ENCODE measurements at regions not wholly inside any gene's neighbourhood (a gene's known extent, or its start where the extent isn't known, plus 50 kb on each side); places are given as distances from the start of the nearest gene placed in this dataset.
"Not testable (repeated sequence)": the region's sequence is repeated elsewhere in the genome, so short reads cannot be mapped to it uniquely, and the experiment has no call there.

DNA sequence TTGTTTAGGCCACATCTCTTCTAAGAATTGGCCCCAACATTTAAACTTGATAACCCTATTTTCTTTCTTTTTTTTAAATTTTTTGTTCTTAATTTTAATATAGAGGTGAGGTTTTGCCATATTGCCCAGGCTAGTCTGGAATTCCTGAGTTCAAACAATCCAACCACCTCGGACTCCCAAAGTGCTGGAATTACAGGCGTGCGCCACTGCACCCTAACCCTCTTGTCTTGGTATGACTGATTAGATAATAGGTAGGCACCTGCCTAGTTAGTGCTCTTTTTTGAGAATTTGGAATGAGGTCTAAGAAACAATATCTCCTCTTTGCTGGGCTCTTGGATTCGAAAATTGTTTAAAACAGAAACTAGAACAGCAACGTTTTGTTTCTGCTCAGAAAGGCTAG lies 116.4 kb upstream of the GOLGA6L6 start:
- no peak for TF ChIP-seq CTCF (IDR thresholded peaks at IDR 0.05)
- Mint-ChIP-seq H3K27ac (ENCODE audit: unreplicated experiment) (no peak overlapping the region), H3K27me3 (ENCODE audit: unreplicated experiment) (no peaks in the 10 kb centered on the region), H3K9me3 (ENCODE audit: unreplicated experiment) (no peaks in the 10 kb centered on the region), H3K4me1 (ENCODE audit: unreplicated experiment) (no peaks in the 10 kb centered on the region), H3K36me3 (ENCODE audit: unreplicated experiment) (no peaks in the 10 kb centered on the region), H3K4me3 (ENCODE audit: unreplicated experiment) (no peak overlapping the region)
- no peak for DNase-seq (ENCODE audit: extremely low spot score, unreplicated experiment)

DNA sequence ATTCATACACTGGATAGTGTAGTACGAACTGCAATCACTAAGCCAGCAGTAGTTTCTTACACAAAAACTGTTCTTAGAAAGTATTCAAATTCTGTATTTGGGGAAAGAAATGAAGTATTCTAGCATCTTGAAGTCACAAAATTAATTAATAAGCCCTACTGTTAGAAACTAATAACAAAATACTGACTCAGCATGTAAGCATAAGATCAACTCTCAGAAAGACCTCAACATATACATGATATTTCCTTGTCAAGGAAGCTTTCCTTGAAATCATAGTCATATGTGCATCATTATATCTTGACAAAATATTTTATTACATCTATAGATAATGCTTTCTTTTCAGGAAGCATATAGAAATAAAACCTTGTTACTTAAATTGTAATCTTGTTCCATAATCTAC lies 115.5 kb upstream of the GOLGA6L6 start:
- no peak overlapping the region for H3K27ac Mint-ChIP-seq (ENCODE audit: unreplicated experiment)
- no peak for DNase-seq (ENCODE audit: extremely low spot score, unreplicated experiment)
- H3K9me3 Mint-ChIP-seq (ENCODE audit: unreplicated experiment): no peaks in the 10 kb centered on the region
- H3K4me1 Mint-ChIP-seq (ENCODE audit: unreplicated experiment): no peaks in the 10 kb centered on the region
- no peak for TF ChIP-seq CTCF (IDR thresholded peaks at IDR 0.05)
- no peaks in the 10 kb centered on the region for H3K27me3 Mint-ChIP-seq (ENCODE audit: unreplicated experiment)
- H3K4me3 Mint-ChIP-seq (ENCODE audit: unreplicated experiment): no peak overlapping the region
- H3K36me3 Mint-ChIP-seq (ENCODE audit: unreplicated experiment): no peaks in the 10 kb centered on the region

DNA sequence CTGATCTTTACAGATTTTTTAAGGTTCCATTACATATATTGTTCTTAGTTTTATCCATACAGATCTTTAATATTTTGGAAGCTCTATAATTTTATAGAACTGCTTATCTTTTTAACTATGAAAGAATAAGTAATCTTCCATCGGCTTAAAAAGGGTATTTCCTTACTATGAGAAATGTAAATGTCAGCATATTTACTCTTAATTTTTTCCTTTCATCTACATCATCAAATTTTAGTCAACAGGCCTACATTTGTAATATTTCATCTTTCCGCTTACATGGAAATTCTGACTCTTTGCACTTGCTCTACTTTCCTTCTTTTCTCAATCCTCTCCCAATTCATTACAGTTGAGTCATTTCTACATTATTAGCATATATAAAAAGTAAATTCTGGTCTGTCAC lies 111.3 kb upstream of the GOLGA6L6 start:
- Mint-ChIP-seq H3K4me1 (ENCODE audit: unreplicated experiment) (no peaks in the 10 kb centered on the region), H3K4me3 (ENCODE audit: unreplicated experiment) (no peak overlapping the region), H3K27me3 (ENCODE audit: unreplicated experiment) (no peaks in the 10 kb centered on the region), H3K9me3 (ENCODE audit: unreplicated experiment) (peaks cover 4% of the 10 kb centered on the region), H3K36me3 (ENCODE audit: unreplicated experiment) (no peaks in the 10 kb centered on the region), H3K27ac (ENCODE audit: unreplicated experiment) (no peak overlapping the region)
- no peak for DNase-seq (ENCODE audit: extremely low spot score, unreplicated experiment)
- no peak for TF ChIP-seq CTCF (IDR thresholded peaks at IDR 0.05)

DNA sequence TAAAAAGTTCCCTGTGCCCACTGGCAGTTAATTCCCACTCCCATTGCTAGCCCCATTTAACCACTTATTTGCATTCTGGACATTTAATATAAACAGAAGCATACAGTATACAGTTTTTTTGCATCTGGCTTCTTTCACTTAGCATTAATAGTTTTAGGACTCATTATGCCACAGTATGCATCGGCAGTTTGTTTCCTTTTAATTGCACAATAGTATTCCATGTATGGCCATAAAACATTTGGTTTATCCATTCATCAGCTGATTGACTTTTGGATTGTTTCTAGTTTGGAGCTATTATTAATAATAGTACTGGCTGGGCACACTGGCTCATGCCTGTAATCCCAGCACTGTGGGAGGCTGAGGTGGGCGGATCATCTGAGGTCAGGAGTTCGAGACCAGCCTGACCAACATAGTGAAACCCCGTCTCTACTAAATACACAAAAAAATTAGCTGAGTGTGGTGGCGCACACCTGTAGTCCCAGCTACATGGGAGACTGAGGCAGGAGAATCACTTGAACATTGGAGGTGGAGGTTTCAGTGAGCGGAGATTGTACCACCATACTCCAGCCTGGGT lies 106.9 kb upstream of the GOLGA6L6 start:
- H3K36me3 Mint-ChIP-seq (ENCODE audit: unreplicated experiment); H3K9me3 Mint-ChIP-seq (ENCODE audit: unreplicated experiment); H3K27ac Mint-ChIP-seq (ENCODE audit: unreplicated experiment); H3K27me3 Mint-ChIP-seq (ENCODE audit: unreplicated experiment); DNase-seq (ENCODE audit: extremely low spot score, unreplicated experiment); H3K4me3 Mint-ChIP-seq (ENCODE audit: unreplicated experiment); H3K4me1 Mint-ChIP-seq (ENCODE audit: unreplicated experiment): not testable (repeated sequence)

GRCh38 chr15:20646529-20647142 lies 105.0 kb upstream of the GOLGA6L6 start:
- Mint-ChIP-seq H3K27ac (ENCODE audit: unreplicated experiment) (no peak overlapping the region), H3K36me3 (ENCODE audit: unreplicated experiment) (no peaks in the 10 kb centered on the region), H3K4me3 (ENCODE audit: unreplicated experiment) (no peak overlapping the region), H3K9me3 (ENCODE audit: unreplicated experiment) (peaks cover 14% of the 10 kb centered on the region), H3K27me3 (ENCODE audit: unreplicated experiment) (no peaks in the 10 kb centered on the region), H3K4me1 (ENCODE audit: unreplicated experiment) (no peaks in the 10 kb centered on the region)
- DNase-seq (ENCODE audit: extremely low spot score, unreplicated experiment): no peak
- TF ChIP-seq CTCF (IDR thresholded peaks at IDR 0.05): no peak

Measured in osteocyte (in vitro differentiated cells).